Stomach (tissue), 4 donors: ENCODE measurements at regions not wholly inside any gene's neighbourhood (a gene's known extent, or its start where the extent isn't known, plus 50 kb on each side); places are given as distances from the start of the nearest gene placed in this dataset.

ENCODE experiments used
- CTCF ChIP-seq, 7 experiments: fragments of 450-650 bp in 4 of 7; fragments of 200-600 bp in 3 of 7; sonication (generic) in 3 of 7; IDR thresholded peaks; one replicate each; pipeline ENCODE4 v1.5.1; 2016 to 2019; ENCODE audit warnings: antibody characterized with exemption in 7 of 7, control low read depth in 2 of 7, mild to moderate bottlenecking in 1 of 7
- POLR2A ChIP-seq, 4 donors: fragments of 450-650 bp; IDR thresholded peaks; one replicate each; pipeline ENCODE4 v1.6.1; 2016; ENCODE audit warnings: antibody characterized with exemption in 4 of 4, control low read depth in 2 of 4, mild to moderate bottlenecking in 1 of 4, moderate library complexity in 1 of 4

GRCh38 chr6:85157311-85157710 is 292.6 kb upstream of the NT5E start:
- TF ChIP-seq CTCF (IDR thresholded peaks at IDR 0.05) (no peak), POLR2A (IDR thresholded peaks at IDR 0.05) (no peak)
